Neutrophil (primary cell): ENCODE measurements at regions not wholly inside any gene's neighbourhood (a gene's known extent, or its start where the extent isn't known, plus 50 kb on each side); places are given as distances from the start of the nearest gene placed in this dataset.

Experiments
- H3K27ac ChIP-seq: fragments of 200-600 bp; sonication (generic); 2 replicates; pipeline ENCODE4 v1.5.1; 2016; ENCODE audit warnings: mild to moderate bottlenecking, moderate library complexity
- H3K27me3 ChIP-seq: fragments of 200-600 bp; sonication (generic); 2 replicates; pipeline ENCODE4 v1.6.0; 2016; ENCODE audit warnings: mild to moderate bottlenecking
- H3K36me3 ChIP-seq: fragments of 200-600 bp; sonication (generic); 2 replicates; pipeline ENCODE4 v1.5.1; 2017
- H3K4me1 ChIP-seq, 2 experiments: fragments of 200-600 bp in 1 of 2; sonication (generic) in 1 of 2; 1 replicate in 1 of 2; 2 replicates in 1 of 2; pipeline versions ENCODE4 v1.5.1 to v1.6.1; 2013 to 2016; ENCODE audit warnings: low read depth in 1 of 2, low read length in 1 of 2, mild to moderate bottlenecking in 1 of 2, moderate library complexity in 1 of 2; ENCODE audit not compliant: control insufficient read depth in 1 of 2, insufficient read depth in 1 of 2
- H3K4me3 ChIP-seq, 2 experiments: fragments of 200-600 bp in 1 of 2; sonication (generic) in 1 of 2; 1 replicate in 1 of 2; 2 replicates in 1 of 2; pipeline ENCODE4 v1.5.1; 2013 to 2016; ENCODE audit warnings: low read depth in 1 of 2, low read length in 1 of 2, mild to moderate bottlenecking in 1 of 2, moderate library complexity in 1 of 2
- H3K9me3 ChIP-seq: fragments of 200-600 bp; sonication (generic); 2 replicates; pipeline ENCODE4 v1.5.1; 2016
- CTCF ChIP-seq: fragments of 200-600 bp; sonication (generic); IDR thresholded peaks from 2 replicates; pipeline ENCODE4 v1.5.1; 2016; ENCODE audit warnings: antibody characterized with exemption

GRCh38 chr6:165889636-165890403 lies 226.8 kb upstream of the PDE10A start:
- Histone ChIP-seq H3K27ac (no peak overlapping the region), H3K27me3 (peaks cover 19% of the 10 kb centered on the region), H3K36me3 (no peaks in the 10 kb centered on the region), H3K4me1 (no peaks in the 10 kb centered on the region), H3K4me3 (no peak overlapping the region), H3K9me3 (no peaks in the 10 kb centered on the region)
- no peak for TF ChIP-seq CTCF

- no peak overlapping the region for H3K4me3 ChIP-seq
- no peaks in the 10 kb centered on the region for H3K36me3 ChIP-seq
- no peaks in the 10 kb centered on the region for H3K4me1 ChIP-seq
- no peaks in the 10 kb centered on the region for H3K9me3 ChIP-seq
- TF ChIP-seq CTCF, result no peak
- peaks cover 26% of the 10 kb centered on the region for H3K27me3 ChIP-seq
- H3K27ac ChIP-seq, result no peak overlapping the region
Observed at GRCh38 chr6:165886169-165886568, 223.1 kb upstream of the PDE10A start.

- TF ChIP-seq CTCF, result no peak
- H3K27ac ChIP-seq, result no peak overlapping the region
- peaks cover 21% of the 10 kb centered on the region for H3K27me3 ChIP-seq
- H3K4me1 ChIP-seq, result no peaks in the 10 kb centered on the region
- no peaks in the 10 kb centered on the region for H3K9me3 ChIP-seq
- no peaks in the 10 kb centered on the region for H3K36me3 ChIP-seq
- H3K4me3 ChIP-seq, result no peak overlapping the region
Observed at GRCh38 chr6:165884813-165885765, 222.0 kb upstream of the PDE10A start.

GRCh38 chr6:165883851-165884640 lies 221.0 kb upstream of the PDE10A start:
- H3K4me3 ChIP-seq, result no peak overlapping the region
- H3K27ac ChIP-seq, result no peak overlapping the region
- no peaks in the 10 kb centered on the region for H3K4me1 ChIP-seq
- no peak for TF ChIP-seq CTCF
- peaks cover 17% of the 10 kb centered on the region for H3K27me3 ChIP-seq
- no peaks in the 10 kb centered on the region for H3K36me3 ChIP-seq
- H3K9me3 ChIP-seq, result no peaks in the 10 kb centered on the region

- H3K36me3 ChIP-seq, result no peaks in the 10 kb centered on the region
Observed at GRCh38 chr6:165881806-165882205, 218.8 kb upstream of the PDE10A start.

More at GRCh38 chr6:165881806-165882205, 218.8 kb upstream of the PDE10A start:
- no peak for TF ChIP-seq CTCF
- peaks cover 17% of the 10 kb centered on the region for H3K27me3 ChIP-seq
- H3K4me1 ChIP-seq, result no peaks in the 10 kb centered on the region
- no peak overlapping the region for H3K27ac ChIP-seq
- no peaks in the 10 kb centered on the region for H3K9me3 ChIP-seq
- H3K4me3 ChIP-seq, result no peak overlapping the region
